Loucy (cell line): ENCODE measurements at regions not wholly inside any gene's neighbourhood (a gene's known extent, or its start where the extent isn't known, plus 50 kb on each side); places are given as distances from the start of the nearest gene placed in this dataset.

Experiments
- CTCF ChIP-seq: fragments of 200-600 bp; sonication (generic); conservative IDR thresholded peaks from 2 replicates; pipeline ENCODE4 v1.5.1; 2014; ENCODE audit warnings: mild to moderate bottlenecking, antibody characterized with exemption, low read length
- EZH2phosphoT487 ChIP-seq: fragments of 200-600 bp; IDR thresholded peaks from 2 replicates; pipeline ENCODE4 v1.6.1; 2018; ENCODE audit warnings: antibody characterized with exemption, mild to moderate bottlenecking, moderate library complexity, borderline replicate concordance

- no peak for TF ChIP-seq CTCF
- no peak for TF ChIP-seq EZH2phosphoT487
Observed at GRCh38 chr5:123722451-123722850, 210.5 kb downstream of the CSNK1G3 start.
